ENCODE measurements at regions not wholly inside any gene's neighbourhood (a gene's known extent, or its start where the extent isn't known, plus 50 kb on each side); places are given as distances from the start of the nearest gene placed in this dataset.

DNA sequence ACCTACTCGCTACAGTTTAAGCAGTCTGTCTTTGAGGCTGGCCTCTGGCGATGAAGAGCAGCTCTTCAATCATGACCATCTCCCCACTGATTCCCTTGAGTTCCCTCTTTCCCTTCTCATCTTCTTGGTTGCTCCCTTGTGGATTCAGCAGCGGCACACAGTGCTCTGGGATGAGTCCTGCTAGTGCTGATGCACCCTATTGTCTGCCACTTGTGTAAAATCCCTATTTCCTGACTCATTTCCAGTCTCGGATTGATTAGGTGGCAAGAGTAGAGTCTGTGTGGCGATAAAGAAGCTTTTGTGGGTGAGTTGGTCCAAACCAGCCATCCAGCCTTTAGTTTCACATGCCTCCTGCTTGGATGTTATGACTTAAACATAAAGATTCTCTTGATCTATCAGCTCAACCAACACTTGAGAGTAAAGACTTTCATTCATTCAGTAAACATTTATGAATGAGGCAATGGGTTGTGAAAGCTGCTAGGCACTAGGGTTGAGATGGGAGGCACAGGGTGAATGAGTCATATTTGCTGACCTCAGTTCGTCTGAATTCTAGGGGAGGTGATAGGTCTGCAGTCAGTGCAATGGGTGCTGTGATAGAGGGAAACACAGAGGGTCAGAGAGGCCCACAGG is 219.4 kb upstream of the RAG2 start:
- TF ChIP-seq RAD21 (conservative IDR thresholded peaks at IDR 0.05) = no peak
- no peak for TF ChIP-seq MXI1 (conservative IDR thresholded peaks at IDR 0.05; ENCODE audit: poor library complexity, severe bottlenecking)
- TF ChIP-seq, protein P1, sequence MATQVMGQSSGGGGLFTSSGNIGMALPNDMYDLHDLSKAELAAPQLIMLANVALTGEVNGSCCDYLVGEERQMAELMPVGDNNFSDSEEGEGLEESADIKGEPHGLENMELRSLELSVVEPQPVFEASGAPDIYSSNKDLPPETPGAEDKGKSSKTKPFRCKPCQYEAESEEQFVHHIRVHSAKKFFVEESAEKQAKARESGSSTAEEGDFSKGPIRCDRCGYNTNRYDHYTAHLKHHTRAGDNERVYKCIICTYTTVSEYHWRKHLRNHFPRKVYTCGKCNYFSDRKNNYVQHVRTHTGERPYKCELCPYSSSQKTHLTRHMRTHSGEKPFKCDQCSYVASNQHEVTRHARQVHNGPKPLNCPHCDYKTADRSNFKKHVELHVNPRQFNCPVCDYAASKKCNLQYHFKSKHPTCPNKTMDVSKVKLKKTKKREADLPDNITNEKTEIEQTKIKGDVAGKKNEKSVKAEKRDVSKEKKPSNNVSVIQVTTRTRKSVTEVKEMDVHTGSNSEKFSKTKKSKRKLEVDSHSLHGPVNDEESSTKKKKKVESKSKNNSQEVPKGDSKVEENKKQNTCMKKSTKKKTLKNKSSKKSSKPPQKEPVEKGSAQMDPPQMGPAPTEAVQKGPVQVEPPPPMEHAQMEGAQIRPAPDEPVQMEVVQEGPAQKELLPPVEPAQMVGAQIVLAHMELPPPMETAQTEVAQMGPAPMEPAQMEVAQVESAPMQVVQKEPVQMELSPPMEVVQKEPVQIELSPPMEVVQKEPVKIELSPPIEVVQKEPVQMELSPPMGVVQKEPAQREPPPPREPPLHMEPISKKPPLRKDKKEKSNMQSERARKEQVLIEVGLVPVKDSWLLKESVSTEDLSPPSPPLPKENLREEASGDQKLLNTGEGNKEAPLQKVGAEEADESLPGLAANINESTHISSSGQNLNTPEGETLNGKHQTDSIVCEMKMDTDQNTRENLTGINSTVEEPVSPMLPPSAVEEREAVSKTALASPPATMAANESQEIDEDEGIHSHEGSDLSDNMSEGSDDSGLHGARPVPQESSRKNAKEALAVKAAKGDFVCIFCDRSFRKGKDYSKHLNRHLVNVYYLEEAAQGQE (IDR thresholded peaks at IDR 0.05; ENCODE audit: borderline replicate concordance) = no peak
- TF ChIP-seq TAF1 (IDR thresholded peaks at IDR 0.05; ENCODE audit: low read depth) = no peak
- TF ChIP-seq SMC3 (conservative IDR thresholded peaks at IDR 0.05; ENCODE audit: poor library complexity) = no peak
- TF ChIP-seq, protein P2, sequence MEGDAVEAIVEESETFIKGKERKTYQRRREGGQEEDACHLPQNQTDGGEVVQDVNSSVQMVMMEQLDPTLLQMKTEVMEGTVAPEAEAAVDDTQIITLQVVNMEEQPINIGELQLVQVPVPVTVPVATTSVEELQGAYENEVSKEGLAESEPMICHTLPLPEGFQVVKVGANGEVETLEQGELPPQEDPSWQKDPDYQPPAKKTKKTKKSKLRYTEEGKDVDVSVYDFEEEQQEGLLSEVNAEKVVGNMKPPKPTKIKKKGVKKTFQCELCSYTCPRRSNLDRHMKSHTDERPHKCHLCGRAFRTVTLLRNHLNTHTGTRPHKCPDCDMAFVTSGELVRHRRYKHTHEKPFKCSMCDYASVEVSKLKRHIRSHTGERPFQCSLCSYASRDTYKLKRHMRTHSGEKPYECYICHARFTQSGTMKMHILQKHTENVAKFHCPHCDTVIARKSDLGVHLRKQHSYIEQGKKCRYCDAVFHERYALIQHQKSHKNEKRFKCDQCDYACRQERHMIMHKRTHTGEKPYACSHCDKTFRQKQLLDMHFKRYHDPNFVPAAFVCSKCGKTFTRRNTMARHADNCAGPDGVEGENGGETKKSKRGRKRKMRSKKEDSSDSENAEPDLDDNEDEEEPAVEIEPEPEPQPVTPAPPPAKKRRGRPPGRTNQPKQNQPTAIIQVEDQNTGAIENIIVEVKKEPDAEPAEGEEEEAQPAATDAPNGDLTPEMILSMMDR (IDR thresholded peaks at IDR 0.05; ENCODE audit: poor library complexity, severe bottlenecking) = no peak
- TF ChIP-seq EP300 (conservative IDR thresholded peaks at IDR 0.05; ENCODE audit: poor library complexity, severe bottlenecking) = no peak
- no peak for TF ChIP-seq POLR2AphosphoS5 (IDR thresholded peaks at IDR 0.05)
- TF ChIP-seq EZH2 (IDR thresholded peaks at IDR 0.05; ENCODE audit: borderline replicate concordance, insufficient read depth, low read length, poor library complexity, severe bottlenecking) = no peak

DNA sequence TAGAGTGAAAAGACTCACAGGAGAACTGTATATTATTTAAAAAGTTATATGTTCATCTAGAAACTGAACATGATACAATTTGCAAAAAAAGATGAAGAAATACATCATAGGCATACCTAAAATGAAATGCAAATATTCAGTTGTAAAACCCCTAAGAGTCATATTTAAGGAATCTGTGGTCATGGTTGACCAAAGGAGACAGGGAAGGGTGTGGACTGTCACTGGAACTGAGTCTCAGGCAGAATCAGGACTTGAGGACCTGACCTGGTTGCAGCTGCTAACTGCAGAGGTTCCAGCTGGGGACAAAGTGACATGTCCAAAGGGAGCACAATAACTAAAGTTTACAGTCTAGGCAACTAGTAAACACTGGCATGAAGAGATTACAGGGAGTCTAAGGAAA is 211.3 kb upstream of the RAG2 start:
- Histone ChIP-seq H3K79me2 (replicated peaks; ENCODE audit: insufficient read depth, low read length) (no peaks in the 10 kb centered on the region), H3K36me3 (ENCODE audit: insufficient read depth, low read length) (no peaks in the 10 kb centered on the region), H3K9me3 (ENCODE audit: low read length) (no peaks in the 10 kb centered on the region), H3K9ac (ENCODE audit: low read length) (no peak overlapping the region), H3K4me3 (ENCODE audit: low read length) (no peak overlapping the region), H3K4me2 (ENCODE audit: low read length) (no peak overlapping the region), H4K20me1 (ENCODE audit: insufficient read depth) (no peaks in the 10 kb centered on the region), H3K27me3 (ENCODE audit: insufficient read depth, low read depth, low read length) (no peaks in the 10 kb centered on the region), H3K27ac (ENCODE audit: low read length) (no peak overlapping the region), H3F3A (ENCODE audit: insufficient read depth, low read length, poor library complexity, severe bottlenecking) (no peaks in the 10 kb centered on the region), H2AFZ (ENCODE audit: low read depth, low read length) (no peak overlapping the region), H3K9me2 (ENCODE audit: insufficient read depth, low read length) (no peaks in the 10 kb centered on the region)
- no peak for TF ChIP-seq RAD21 (conservative IDR thresholded peaks at IDR 0.05)
- no peak for TF ChIP-seq SMC3 (conservative IDR thresholded peaks at IDR 0.05; ENCODE audit: poor library complexity)
- no peak for TF ChIP-seq EP300 (conservative IDR thresholded peaks at IDR 0.05; ENCODE audit: poor library complexity, severe bottlenecking)
- TF ChIP-seq EZH2 (IDR thresholded peaks at IDR 0.05; ENCODE audit: borderline replicate concordance, insufficient read depth, low read length, poor library complexity, severe bottlenecking) = no peak

More for the DNA sequence above, 219.4 kb upstream of the RAG2 start:
- Histone ChIP-seq H3K27ac (ENCODE audit: low read length) (no peak overlapping the region), H3K27me3 (ENCODE audit: insufficient read depth, low read depth, low read length) (no peaks in the 10 kb centered on the region), H2AFZ (ENCODE audit: low read depth, low read length) (no peak overlapping the region), H3K4me3 (ENCODE audit: low read length) (no peak overlapping the region), H3K4me2 (ENCODE audit: low read length) (no peak overlapping the region), H3F3A (ENCODE audit: insufficient read depth, low read length, poor library complexity, severe bottlenecking) (no peaks in the 10 kb centered on the region), H3K9ac (ENCODE audit: low read length) (no peak overlapping the region), H3K9me3 (ENCODE audit: low read length) (no peaks in the 10 kb centered on the region), H3K9me2 (ENCODE audit: insufficient read depth, low read length) (no peaks in the 10 kb centered on the region), H3K79me2 (replicated peaks; ENCODE audit: insufficient read depth, low read length) (no peaks in the 10 kb centered on the region), H3K36me3 (ENCODE audit: insufficient read depth, low read length) (no peaks in the 10 kb centered on the region), H4K20me1 (ENCODE audit: insufficient read depth) (no peaks in the 10 kb centered on the region)
